ENCODE measurements at regions not wholly inside any gene's neighbourhood (a gene's known extent, or its start where the extent isn't known, plus 50 kb on each side); places are given as distances from the start of the nearest gene placed in this dataset.
"Not testable (repeated sequence)": the region's sequence is repeated elsewhere in the genome, so short reads cannot be mapped to it uniquely, and the experiment has no call there.

GRCh38 chr18:40124107-40124506 is 1830.9 kb upstream of the PIK3C3 start:
- Mint-ChIP-seq H3K9me3 (peaks cover 4 to 12% of the 10 kb centered on the region in 2 donors), H3K4me1 (no peaks in the 10 kb centered on the region), H3K27ac (no peak overlapping the region), H3K27me3 (no peaks in the 10 kb centered on the region), H3K4me3 (no peak overlapping the region)
- DNase-seq (no peak), ATAC-seq (no peak)

GRCh38 chr18:40120796-40121391 is 1834.1 kb upstream of the PIK3C3 start:
- no peaks in the 10 kb centered on the region for H3K27me3 Mint-ChIP-seq
- no peak overlapping the region for H3K4me3 Mint-ChIP-seq
- H3K27ac Mint-ChIP-seq, result no peak overlapping the region
- no peak for DNase-seq
- H3K4me1 Mint-ChIP-seq, result no peaks in the 10 kb centered on the region
- no peak for ATAC-seq
- peaks cover 4 to 32% of the 10 kb centered on the region in 2 donors for H3K9me3 Mint-ChIP-seq

- no peaks in the 10 kb centered on the region for H3K27me3 Mint-ChIP-seq
- no peak for DNase-seq
- ATAC-seq, result no peak
- peaks cover 4 to 32% of the 10 kb centered on the region in 2 donors for H3K9me3 Mint-ChIP-seq
- H3K27ac Mint-ChIP-seq, result no peak overlapping the region
- no peak overlapping the region for H3K4me3 Mint-ChIP-seq
- no peaks in the 10 kb centered on the region for H3K4me1 Mint-ChIP-seq
Observed at GRCh38 chr18:40120356-40120755, 1834.7 kb upstream of the PIK3C3 start.

- not testable (repeated sequence) for H3K4me3 Mint-ChIP-seq, H3K27me3 Mint-ChIP-seq, H3K4me1 Mint-ChIP-seq, H3K27ac Mint-ChIP-seq, DNase-seq, ATAC-seq
- H3K9me3 Mint-ChIP-seq, result peaks cover 4 to 27% of the 10 kb centered on the region in 2 donors
Observed at GRCh38 chr18:40119581-40119980, 1835.5 kb upstream of the PIK3C3 start.

GRCh38 chr18:40110455-40110854 is 1844.6 kb upstream of the PIK3C3 start:
- Mint-ChIP-seq H3K4me1 (no peaks in the 10 kb centered on the region), H3K9me3 (peaks cover 7 to 34% of the 10 kb centered on the region in 2 donors), H3K27me3 (no peaks in the 10 kb centered on the region), H3K27ac (no peak overlapping the region), H3K4me3 (no peak overlapping the region)
- ATAC-seq (no peak), DNase-seq (no peak)

- H3K4me1 Mint-ChIP-seq, result no peaks in the 10 kb centered on the region
- ATAC-seq, result no peak
- DNase-seq, result no peak
- no peak overlapping the region for H3K27ac Mint-ChIP-seq
- peaks cover 7 to 34% of the 10 kb centered on the region in 2 donors for H3K9me3 Mint-ChIP-seq
- no peaks in the 10 kb centered on the region for H3K27me3 Mint-ChIP-seq
- H3K4me3 Mint-ChIP-seq, result no peak overlapping the region
Observed at GRCh38 chr18:40109252-40110049, 1845.6 kb upstream of the PIK3C3 start.

GRCh38 chr18:40108596-40108995 is 1846.4 kb upstream of the PIK3C3 start:
- H3K27ac Mint-ChIP-seq, result no peak overlapping the region
- ATAC-seq, result no peak
- no peaks in the 10 kb centered on the region for H3K4me1 Mint-ChIP-seq
- DNase-seq, result no peak
- H3K9me3 Mint-ChIP-seq, result peaks cover 10 to 34% of the 10 kb centered on the region in 2 donors
- H3K4me3 Mint-ChIP-seq, result no peak overlapping the region
- H3K27me3 Mint-ChIP-seq, result no peaks in the 10 kb centered on the region

GRCh38 chr18:40102903-40103302 is 1852.1 kb upstream of the PIK3C3 start:
- H3K27me3 Mint-ChIP-seq, result no peaks in the 10 kb centered on the region
- no peaks in the 10 kb centered on the region for H3K4me1 Mint-ChIP-seq

GRCh38 chr18:40099641-40100040 is 1855.4 kb upstream of the PIK3C3 start:
- no peak for DNase-seq
- no peak overlapping the region for H3K4me3 Mint-ChIP-seq
- no peak overlapping the region for H3K27ac Mint-ChIP-seq
- no peaks in the 10 kb centered on the region for H3K4me1 Mint-ChIP-seq
- peaks cover 0 to 4% of the 10 kb centered on the region in 2 donors for H3K9me3 Mint-ChIP-seq
- no peak for ATAC-seq
- no peaks in the 10 kb centered on the region for H3K27me3 Mint-ChIP-seq

More at GRCh38 chr18:40102903-40103302, 1852.1 kb upstream of the PIK3C3 start:
- Mint-ChIP-seq H3K9me3 (peaks cover 2 to 4% of the 10 kb centered on the region in 2 donors), H3K4me3 (no peak overlapping the region), H3K27ac (no peak overlapping the region)
- ATAC-seq (no peak), DNase-seq (no peak)

GRCh38 chr18:40096675-40097074 is 1858.4 kb upstream of the PIK3C3 start:
- H3K4me3 Mint-ChIP-seq, result no peak overlapping the region
- DNase-seq, result no peak

GRCh38 chr18:40094441-40094840 is 1860.6 kb upstream of the PIK3C3 start:
- Mint-ChIP-seq H3K27me3 (no peaks in the 10 kb centered on the region), H3K27ac (no peak overlapping the region), H3K4me3 (no peak overlapping the region), H3K4me1 (no peaks in the 10 kb centered on the region), H3K9me3 (peaks cover 8 to 10% of the 10 kb centered on the region in 2 donors)
- no peak for ATAC-seq
- DNase-seq, result no peak

More at GRCh38 chr18:40096675-40097074, 1858.4 kb upstream of the PIK3C3 start:
- no peak overlapping the region for H3K27ac Mint-ChIP-seq
- no peaks in the 10 kb centered on the region for H3K27me3 Mint-ChIP-seq
- peaks cover 3 to 8% of the 10 kb centered on the region in 2 donors for H3K9me3 Mint-ChIP-seq
- no peaks in the 10 kb centered on the region for H3K4me1 Mint-ChIP-seq
- no peak for ATAC-seq

- ATAC-seq (no peak), DNase-seq (no peak)
- H3K27ac Mint-ChIP-seq, result no peak overlapping the region
- H3K9me3 Mint-ChIP-seq, result peaks cover 7 to 15% of the 10 kb centered on the region in 2 donors
- H3K4me3 Mint-ChIP-seq, result no peak overlapping the region
- H3K27me3 Mint-ChIP-seq, result no peaks in the 10 kb centered on the region
- no peaks in the 10 kb centered on the region for H3K4me1 Mint-ChIP-seq
Observed at GRCh38 chr18:40088130-40088529, 1866.9 kb upstream of the PIK3C3 start.

GRCh38 chr18:40079786-40080185 is 1875.2 kb upstream of the PIK3C3 start:
- Mint-ChIP-seq H3K27ac (no peak overlapping the region), H3K9me3 (no peaks in the 10 kb centered on the region), H3K4me1 (no peaks in the 10 kb centered on the region), H3K27me3 (no peaks in the 10 kb centered on the region), H3K4me3 (no peak overlapping the region)
- ATAC-seq (no peak), DNase-seq (no peak)

- Mint-ChIP-seq H3K4me3 (no peak overlapping the region), H3K9me3 (peaks cover 4 to 7% of the 10 kb centered on the region in 2 donors), H3K27me3 (no peaks in the 10 kb centered on the region), H3K27ac (no peak overlapping the region), H3K4me1 (no peaks in the 10 kb centered on the region)
- DNase-seq (no peak), ATAC-seq (no peak)
Observed at GRCh38 chr18:40075616-40076015, 1879.4 kb upstream of the PIK3C3 start.

GRCh38 chr18:40072761-40073160 is 1882.3 kb upstream of the PIK3C3 start:
- no peaks in the 10 kb centered on the region for H3K4me1 Mint-ChIP-seq
- ATAC-seq (no peak), DNase-seq (no peak)
- no peak overlapping the region for H3K27ac Mint-ChIP-seq
- H3K4me3 Mint-ChIP-seq, result no peak overlapping the region
- H3K9me3 Mint-ChIP-seq, result peaks cover 9 to 14% of the 10 kb centered on the region in 2 donors
- H3K27me3 Mint-ChIP-seq, result no peaks in the 10 kb centered on the region

GRCh38 chr18:40066368-40066767 is 1888.7 kb upstream of the PIK3C3 start:
- no peaks in the 10 kb centered on the region for H3K4me1 Mint-ChIP-seq
- ATAC-seq (no peak), DNase-seq (no peak)
- no peak overlapping the region for H3K4me3 Mint-ChIP-seq
- H3K9me3 Mint-ChIP-seq, result peaks cover 25 to 30% of the 10 kb centered on the region in 2 donors
- no peaks in the 10 kb centered on the region for H3K27me3 Mint-ChIP-seq
- H3K27ac Mint-ChIP-seq, result no peak overlapping the region
